H1 (cell line): ENCODE measurements at regions not wholly inside any gene's neighbourhood (a gene's known extent, or its start where the extent isn't known, plus 50 kb on each side); places are given as distances from the start of the nearest gene placed in this dataset.
A peak's percentile ranks its signal among the peaks of the same experiment; 100 is the strongest.

Experiments used
- CTCF ChIA-PET: fragments of 300-600 bp; sonication (Branson Sonifier 250); formaldehyde crosslinking; loops from one replicate; lab custom pipeline; 2021; ENCODE audit not compliant: partially characterized antibody; lab: Charles Lee
- POLR2A ChIA-PET: fragments of 300-600 bp; sonication (Branson Sonifier 250); formaldehyde crosslinking; loops from one replicate; lab custom pipeline; 2021; ENCODE audit warnings: inconsistent platforms; ENCODE audit not compliant: partially characterized antibody; lab: Charles Lee
- DNase-seq, 2 experiments: peaks; one replicate each; pipeline versions ENCODE4 v3.0.0 to v3.0.0-alpha.2; 2010 to 2022; ENCODE audit warnings: low spot score in 2 of 2, low read depth in 1 of 2, mixed read lengths in 1 of 2
- FAIRE-seq: peaks from 2 replicates; lab custom pipeline; 2011; peaks lifted over from hg19 to GRCh38; lab: Jason Lieb, UNC
- H2AFZ ChIP-seq: 2 replicates; pipeline ENCODE4 v1.8.1; 2012; ENCODE audit warnings: low read length, inconsistent platforms
- H2AK5ac ChIP-seq: 2 replicates; pipeline ENCODE4 v1.6.1; 2013; ENCODE audit warnings: low read depth, low read length
- H2BK120ac ChIP-seq: replicated peaks from 2 replicates; pipeline ENCODE3; 2013; ENCODE audit warnings: low read depth, low read length, inconsistent platforms
- H2BK12ac ChIP-seq: 2 replicates; pipeline ENCODE4 v1.6.1; 2013; ENCODE audit warnings: low read depth, low read length
- H2BK15ac ChIP-seq: 2 replicates; pipeline ENCODE4 v1.6.1; 2013; ENCODE audit warnings: low read length
- H2BK20ac ChIP-seq: 2 replicates; pipeline ENCODE4 v1.6.1; 2013; ENCODE audit warnings: low read length
- H2BK5ac ChIP-seq: 2 replicates; pipeline ENCODE4 v1.6.1; 2013; ENCODE audit warnings: low read depth, low read length
- H3K14ac ChIP-seq: 2 replicates; pipeline ENCODE4 v1.6.1; 2013; ENCODE audit warnings: inconsistent platforms; ENCODE audit not compliant: insufficient read length
- H3K18ac ChIP-seq: 2 replicates; pipeline ENCODE4 v1.6.1; 2013; ENCODE audit warnings: low read length; ENCODE audit errors: extremely low read depth
- H3K23ac ChIP-seq: 2 replicates; pipeline ENCODE4 v1.6.1; 2013; ENCODE audit warnings: inconsistent platforms; ENCODE audit not compliant: insufficient read length
- H3K23me2 ChIP-seq: 2 replicates; pipeline ENCODE4 v1.6.1; 2013; ENCODE audit warnings: low read depth, low read length
- H3K27ac ChIP-seq: 2 replicates; pipeline ENCODE4 v1.6.1; 2011; ENCODE audit warnings: low read depth, low read length, inconsistent platforms
- H3K27me3 ChIP-seq, 4 experiments: replicated peaks in 1 of 4; 1 replicate in 1 of 4; 2 replicates in 3 of 4; pipeline versions ENCODE4 v1.6.1 to v1.8.1; 2011 to 2013; ENCODE audit warnings: low read length in 3 of 4, mild to moderate bottlenecking in 3 of 4, inconsistent platforms in 2 of 4, mixed read lengths in 2 of 4, moderate library complexity in 1 of 4; ENCODE audit not compliant: control insufficient read depth in 3 of 4, insufficient read depth in 3 of 4; ENCODE audit errors: extremely low read depth in 1 of 4
- H3K36me3 ChIP-seq, 4 experiments: 2 replicates each; pipeline versions ENCODE4 v1.6.1 to v1.8.1; 2011 to 2013; ENCODE audit warnings: mild to moderate bottlenecking in 4 of 4, low read length in 3 of 4, moderate library complexity in 2 of 4, control low read depth in 1 of 4, inconsistent platforms in 1 of 4; ENCODE audit not compliant: insufficient read depth in 4 of 4, control insufficient read depth in 2 of 4
- H3K4ac ChIP-seq: replicated peaks from 2 replicates; pipeline ENCODE3; 2013; ENCODE audit warnings: low read length, low read depth, mixed read lengths, inconsistent platforms; ENCODE audit not compliant: insufficient read length
- H3K4me1 ChIP-seq, 4 experiments: replicated peaks in 1 of 4; 1 replicate in 1 of 4; 2 replicates in 3 of 4; pipeline versions ENCODE4 v1.6.1 to v1.8.1; 2011 to 2013; ENCODE audit warnings: low read length in 3 of 4, inconsistent platforms in 2 of 4, mixed read lengths in 1 of 4; ENCODE audit not compliant: insufficient read depth in 4 of 4, control insufficient read depth in 3 of 4
- H3K4me2 ChIP-seq, 2 experiments: 2 replicates each; pipeline versions ENCODE4 v1.6.1 to v1.8.1; 2011 to 2013; ENCODE audit warnings: low read depth in 2 of 2, low read length in 2 of 2, control low read depth in 1 of 2, inconsistent platforms in 1 of 2, mild to moderate bottlenecking in 1 of 2; ENCODE audit not compliant: insufficient read depth in 1 of 2
- H3K4me3 ChIP-seq, 4 experiments: fragments of 200-600, 300-600 bp in 1 of 4; sonication (generic), shearing (Covaris generic), sonication (Bioruptor Twin) in 1 of 4; 2 replicates each; pipeline versions ENCODE4 v1.5.1 to v1.8.1; 2011 to 2016; ENCODE audit warnings: low read length in 4 of 4, low read depth in 3 of 4, control low read depth in 2 of 4, inconsistent platforms in 2 of 4, mild to moderate bottlenecking in 2 of 4, mixed read lengths in 1 of 4, moderate library complexity in 1 of 4; ENCODE audit not compliant: insufficient read depth in 2 of 4; ENCODE audit errors: extremely low read depth in 1 of 4
- H3K56ac ChIP-seq: replicated peaks from 2 replicates; pipeline ENCODE3; 2013; ENCODE audit warnings: low read depth, mild to moderate bottlenecking, mixed read lengths, low read length, inconsistent platforms; ENCODE audit not compliant: insufficient read length
- H3K79me1 ChIP-seq: 2 replicates; pipeline ENCODE4 v1.6.1; 2013; ENCODE audit warnings: low read depth, low read length, control low read depth
- H3K79me2 ChIP-seq, 2 experiments: 2 replicates each; pipeline versions ENCODE4 v1.6.1 to v1.8.1; 2012 to 2013; ENCODE audit warnings: low read length in 2 of 2, mild to moderate bottlenecking in 2 of 2, inconsistent platforms in 1 of 2; ENCODE audit not compliant: insufficient read depth in 2 of 2, control insufficient read depth in 1 of 2
- H3K9ac ChIP-seq, 4 experiments: replicated peaks in 1 of 4; 1 replicate in 1 of 4; 2 replicates in 3 of 4; pipeline versions ENCODE4 v1.6.1 to v1.8.1; 2011 to 2013; ENCODE audit warnings: low read depth in 3 of 4, low read length in 3 of 4, control low read depth in 2 of 4, mild to moderate bottlenecking in 2 of 4, moderate library complexity in 2 of 4, inconsistent platforms in 1 of 4; ENCODE audit errors: extremely low read depth in 1 of 4
- H3K9me3 ChIP-seq, 2 experiments: 2 replicates each; pipeline versions ENCODE4 v1.6.1 to v1.8.1; 2012 to 2013; ENCODE audit warnings: mild to moderate bottlenecking in 2 of 2, moderate library complexity in 2 of 2, control low read depth in 1 of 2, inconsistent platforms in 1 of 2, low read depth in 1 of 2, low read length in 1 of 2, mixed read lengths in 1 of 2; ENCODE audit not compliant: insufficient read depth in 2 of 2
- H4K20me1 ChIP-seq, 2 experiments: replicated peaks in 1 of 2; 2 replicates each; pipeline versions ENCODE3 to v1.8.1; 2011 to 2013; ENCODE audit warnings: inconsistent platforms in 2 of 2, low read length in 2 of 2, mild to moderate bottlenecking in 1 of 2; ENCODE audit not compliant: insufficient read depth in 2 of 2, control insufficient read depth in 1 of 2
- H4K5ac ChIP-seq: 2 replicates; pipeline ENCODE4 v1.6.1; 2013; ENCODE audit warnings: low read length, low read depth, mixed read lengths, inconsistent platforms; ENCODE audit not compliant: insufficient read length
- H4K8ac ChIP-seq: 2 replicates; pipeline ENCODE4 v1.8.0; 2013; ENCODE audit warnings: mild to moderate bottlenecking, moderate library complexity, low read length, inconsistent platforms; ENCODE audit not compliant: insufficient read depth; ENCODE audit errors: extremely low read depth
- H4K91ac ChIP-seq: replicated peaks from 2 replicates; pipeline ENCODE3; 2013; ENCODE audit warnings: low read length, mixed read lengths, inconsistent platforms; ENCODE audit not compliant: insufficient read length
- BRCA1 ChIP-seq: IDR thresholded peaks from 2 replicates; pipeline ENCODE4 v1.6.1; 2012; ENCODE audit warnings: low read depth, low read length, improper control_type of control experiment
- CBX8 ChIP-seq: fragments of 300-800, 300-1000 bp; sonication (generic); IDR thresholded peaks from 2 replicates; pipeline ENCODE4 v1.7.1; 2016; ENCODE audit warnings: low read depth, low read length, borderline replicate concordance
- E2F6 ChIP-seq: IDR thresholded peaks from 2 replicates; pipeline ENCODE4 v1.6.1; 2012; ENCODE audit warnings: inconsistent platforms
- EGR1 ChIP-seq: IDR thresholded peaks from 2 replicates; pipeline ENCODE4 v1.6.1; 2011; ENCODE audit warnings: low read depth, low read length, borderline replicate concordance
- EP300 ChIP-seq, 2 experiments: IDR thresholded peaks; 1 replicate in 1 of 2; 2 replicates in 1 of 2; pipeline ENCODE4 v1.6.1; 2011 to 2012; ENCODE audit warnings: low read depth in 2 of 2, low read length in 2 of 2, mild to moderate bottlenecking in 2 of 2, borderline replicate concordance in 1 of 2, inconsistent platforms in 1 of 2, moderate library complexity in 1 of 2
- HDAC2 ChIP-seq, 2 experiments: fragments of 300-600 bp in 1 of 2; sonication (generic) in 1 of 2; IDR thresholded peaks; 2 replicates each; pipeline ENCODE4 v1.6.1; 2011 to 2012; ENCODE audit warnings: low read depth in 2 of 2, low read length in 2 of 2, mild to moderate bottlenecking in 2 of 2, moderate library complexity in 2 of 2, borderline replicate concordance in 1 of 2, inconsistent platforms in 1 of 2
- HDAC6 ChIP-seq: IDR thresholded peaks from one replicate; pipeline ENCODE4 v1.7.1; 2012; ENCODE audit warnings: low read depth, mild to moderate bottlenecking, inconsistent platforms, low read length, moderate library complexity
- NANOG ChIP-seq: IDR thresholded peaks from 2 replicates; pipeline ENCODE4 v1.6.1; 2011; ENCODE audit warnings: low read length, low read depth, mild to moderate bottlenecking, inconsistent platforms; ENCODE audit not compliant: insufficient read depth, poor library complexity, severe bottlenecking
- NRF1 ChIP-seq: IDR thresholded peaks from 2 replicates; pipeline ENCODE4 v1.6.1; 2011; ENCODE audit warnings: mild to moderate bottlenecking, low read depth, low read length, improper control_type of control experiment
- POLR2A ChIP-seq, 2 experiments: IDR thresholded peaks; 1 replicate in 1 of 2; 2 replicates in 1 of 2; pipeline ENCODE4 v1.6.1; 2011; ENCODE audit warnings: low read depth in 2 of 2, low read length in 2 of 2, mild to moderate bottlenecking in 2 of 2; ENCODE audit errors: control extremely low read depth in 1 of 2
- RNF2 ChIP-seq: fragments of 200-900, 300-1000 bp; sonication (generic); IDR thresholded peaks from 2 replicates; pipeline ENCODE4 v1.7.1; 2016; ENCODE audit warnings: borderline replicate concordance, low read depth, mild to moderate bottlenecking, antibody characterized with exemption, low read length; ENCODE audit not compliant: poor library complexity, severe bottlenecking; ENCODE audit errors: missing control alignments
- SIRT6 ChIP-seq: IDR thresholded peaks from one replicate; pipeline ENCODE4 v1.7.1; 2012; ENCODE audit warnings: low read length, inconsistent platforms
- TBP ChIP-seq: IDR thresholded peaks from 2 replicates; pipeline ENCODE4 v1.6.1; 2011; ENCODE audit warnings: low read depth, low read length, improper control_type of control experiment

DNA sequence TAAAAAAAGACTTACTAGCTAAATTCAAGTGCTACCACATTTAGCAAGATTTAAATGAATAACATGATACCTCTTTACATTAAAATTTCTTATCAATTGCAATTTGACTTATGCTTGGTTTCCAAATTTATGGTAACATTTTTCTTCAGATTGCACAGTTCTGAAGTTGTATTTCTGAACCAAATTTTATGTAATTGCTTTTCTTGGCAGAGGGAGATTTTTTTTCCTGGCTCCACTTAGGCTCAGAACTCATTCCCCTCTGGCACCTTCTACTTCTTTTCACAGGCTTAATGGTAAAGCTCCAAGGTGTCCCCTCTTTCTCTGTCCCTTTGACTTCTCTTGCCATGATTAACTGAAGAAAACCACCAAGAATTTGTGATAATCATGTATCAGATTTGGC, 99.8 kb upstream of the TMTC1 start:
- CTCF ChIA-PET = interaction anchor here (0.7 kb wide), 1 partner anchor 1157 kb away, joined by 6 read pairs; no protein-coding TSS in a partner anchor
- H3K27ac ChIP-seq = peak overlapping the region; percentile 86
- TF ChIP-seq EP300 (IDR thresholded peaks at IDR 0.05; ENCODE audit: borderline replicate concordance in 1 of 2, low read depth in 2 of 2, low read length in 2 of 2) = no peak
- TF ChIP-seq BRCA1 = no peak
- TF ChIP-seq HDAC6 = no peak
- TF ChIP-seq TBP = no peak
- TF ChIP-seq HDAC2 (IDR thresholded peaks at IDR 0.05; ENCODE audit: borderline replicate concordance in 1 of 2, low read depth in 2 of 2, low read length in 2 of 2) = no peak
- TF ChIP-seq NRF1 = no peak
- TF ChIP-seq POLR2A (IDR thresholded peaks at IDR 0.05; ENCODE audit: control extremely low read depth in 1 of 2, low read depth in 2 of 2, low read length in 2 of 2) = no peak
- no peak for TF ChIP-seq RNF2
- TF ChIP-seq SIRT6 = no peak
- no peak for TF ChIP-seq E2F6
- no peak for TF ChIP-seq NANOG
- no peak for TF ChIP-seq CBX8
- TF ChIP-seq EGR1 = no peak

More for the DNA sequence above, 99.8 kb upstream of the TMTC1 start:
- Histone ChIP-seq H3K79me1 (no peaks in the 10 kb centered on the region), H2AFZ (peak overlapping the region; percentile 56; the same call in 1 of the 2 replicates), H3K4me2 (no peak overlapping the region), H2BK20ac (no peak overlapping the region; the same call in 1 of the 2 replicates), H3K4me1 (peaks cover 0 to 15% (median 5%) of the 10 kb centered on the region in 4 experiments; a peak in 4 of 7 replicates), H2BK5ac (peak overlapping the region; percentile 63; the same call in 1 of the 2 replicates), H4K20me1 (no peaks in the 10 kb centered on the region), H3K23me2 (no peaks in the 10 kb centered on the region), H2BK12ac (peak overlapping the region; percentile 97), H3K36me3 (no peaks in the 10 kb centered on the region), H4K91ac (peak overlapping the region; percentile 28), H2AK5ac (peak overlapping the region; percentile 94; the same call in 1 of the 2 replicates), H4K5ac (no peak overlapping the region), H3K4me3 (peak overlapping the region in 1 of 4 experiments; percentile 25; a peak in 1 of 8 replicates), H3K79me2 (no peaks in the 10 kb centered on the region), H3K14ac (no peak overlapping the region), H2BK120ac (no peak overlapping the region), H3K4ac (no peak overlapping the region), H3K9me3 (peaks cover 6 to 10% of the 10 kb centered on the region in 2 experiments), H3K9ac (no peak overlapping the region; a peak in 1 of 7 replicates), H2BK15ac (no peak overlapping the region), H3K18ac (peak overlapping the region; percentile 76), H4K8ac (no peak overlapping the region), H3K56ac (no peak overlapping the region), H3K23ac (no peak overlapping the region), H3K27me3 (no peaks in the 10 kb centered on the region)
- POLR2A ChIA-PET = interaction anchor here (0.6 to 1.0 kb wide), 3 partner anchors 10 to 120 kb away, joined by 3 to 4 read pairs (median 3); no protein-coding TSS in a partner anchor
- DNase-seq (no peak), FAIRE-seq (no peak)
